Body of pancreas (tissue), 4 donors: ENCODE measurements at regions not wholly inside any gene's neighbourhood (a gene's known extent, or its start where the extent isn't known, plus 50 kb on each side); places are given as distances from the start of the nearest gene placed in this dataset.
A peak's percentile ranks its signal among the peaks of the same experiment; 100 is the strongest.

Experiments
- ATAC-seq: fragments of 150-250 bp; one replicate; pipeline ENCODE4 v1.9.1; 2016
- DNase-seq, 4 donors: peaks; one replicate each; pipeline ENCODE4 v3.0.0-alpha.2; 2019
- H3K27ac ChIP-seq, 4 donors: fragments of 200-600 bp; sonication (generic); 1 replicate in 3 of 4; 2 replicates in 1 of 4; pipeline versions ENCODE4 v1.5.1 to v1.6.1; 2016 to 2019; ENCODE audit warnings: mild to moderate bottlenecking in 1 of 4, mixed read lengths in 1 of 4, moderate library complexity in 1 of 4
- H3K27me3 ChIP-seq, 2 donors: fragments of 200-600 bp; sonication (generic); one replicate each; pipeline ENCODE4 v1.6.0; 2016; ENCODE audit warnings: mild to moderate bottlenecking in 1 of 2
- H3K36me3 ChIP-seq, 2 donors: fragments of 200-600 bp; sonication (generic); replicated peaks in 1 of 2; 2 replicates each; pipeline ENCODE4 v1.5.1; 2016; ENCODE audit warnings: low read depth in 2 of 2; ENCODE audit not compliant: insufficient read depth in 1 of 2
- H3K4me1 ChIP-seq: fragments of 200-600 bp; sonication (generic); one replicate; pipeline ENCODE4 v1.6.0; 2016
- H3K4me3 ChIP-seq, 2 donors: fragments of 200-600 bp; sonication (generic); 1 replicate in 1 of 2; 2 replicates in 1 of 2; pipeline ENCODE4 v1.5.1; 2016 to 2019
- H3K9me3 ChIP-seq, 3 donors: fragments of 200-600 bp; sonication (generic); 1 replicate in 2 of 3; 2 replicates in 1 of 3; pipeline ENCODE4 v1.5.1; 2016
- CTCF ChIP-seq, 7 experiments: fragments of 450-650 bp in 4 of 7; fragments of 200-600 bp in 3 of 7; sonication (generic) in 3 of 7; IDR thresholded peaks; one replicate each; pipeline ENCODE4 v1.5.1; 2016 to 2019; ENCODE audit warnings: antibody characterized with exemption in 7 of 7
- POLR2A ChIP-seq, 3 donors: fragments of 450-650 bp; IDR thresholded peaks; one replicate each; pipeline ENCODE4 v1.6.1; 2016; ENCODE audit warnings: antibody characterized with exemption in 3 of 3, mild to moderate bottlenecking in 2 of 3
- whole genome bisulfite sequencing, 2 donors: methylation state at CpG; one replicate each; pipeline ENCODE4 v1.1.5; 2017; 5-methylcytosine and 5-hydroxymethylcytosine counted together
- intact Hi-C: fragments of 100-400 bp; cut with DNase I; formaldehyde crosslinking; loops from one replicate; pipeline ENCODE4 v1.15.1; 2023

- Histone ChIP-seq H3K4me1 (peaks cover 10% of the 10 kb centered on the region), H3K36me3 (no peaks in the 10 kb centered on the region), H3K9me3 (no peaks in the 10 kb centered on the region), H3K4me3 (no peak overlapping the region), H3K27me3 (no peaks in the 10 kb centered on the region), H3K27ac (no peak overlapping the region)
- DNase-seq (no peak), ATAC-seq (no peak)
- TF ChIP-seq POLR2A (IDR thresholded peaks at IDR 0.05) (no peak), CTCF (IDR thresholded peaks at IDR 0.05) (no peak)
- 90 to 92% methylated on average over 3 of the region's 3 CpGs for WGBS, 2 donors
- intact Hi-C loops: no loop called here
Observed at GRCh38 chr5:124373883-124374282, 372.6 kb downstream of the ZNF608 start.

GRCh38 chr5:124372457-124372856 lies 374.0 kb downstream of the ZNF608 start:
- no peak overlapping the region for H3K4me3 ChIP-seq
- 82 to 98% methylated on average over 4 of the region's 4 CpGs for WGBS, 2 donors
- intact Hi-C loops: no loop called here
- TF ChIP-seq CTCF (IDR thresholded peaks at IDR 0.05): no peak
- no peak for TF ChIP-seq POLR2A (IDR thresholded peaks at IDR 0.05)
- H3K36me3 ChIP-seq: no peaks in the 10 kb centered on the region
- H3K27me3 ChIP-seq: no peaks in the 10 kb centered on the region
- ATAC-seq: no peak
- H3K4me1 ChIP-seq: peaks cover 10% of the 10 kb centered on the region
- H3K9me3 ChIP-seq: no peaks in the 10 kb centered on the region
- no peak for DNase-seq
- H3K27ac ChIP-seq: no peak overlapping the region

GRCh38 chr5:124371111-124371706 lies 375.2 kb downstream of the ZNF608 start:
- DNase-seq (peak; percentile 15 to 45 (median 38)), ATAC-seq (no peak)
- H3K27ac ChIP-seq: no peak overlapping the region
- TF ChIP-seq POLR2A (IDR thresholded peaks at IDR 0.05): no peak
- TF ChIP-seq CTCF (IDR thresholded peaks at IDR 0.05): no peak
- H3K4me3 ChIP-seq: no peak overlapping the region
- no peaks in the 10 kb centered on the region for H3K36me3 ChIP-seq
- no peaks in the 10 kb centered on the region for H3K9me3 ChIP-seq
- intact Hi-C loops: no loop called here
- no peaks in the 10 kb centered on the region for H3K27me3 ChIP-seq
- 52 to 54% methylated on average over 4 of the region's 4 CpGs for WGBS, 2 donors
- peaks cover 10% of the 10 kb centered on the region for H3K4me1 ChIP-seq

GRCh38 chr5:124370601-124371000 lies 375.8 kb downstream of the ZNF608 start:
- Histone ChIP-seq H3K27ac (no peak overlapping the region), H3K4me1 (peaks cover 10% of the 10 kb centered on the region), H3K36me3 (no peaks in the 10 kb centered on the region), H3K9me3 (no peaks in the 10 kb centered on the region), H3K27me3 (no peaks in the 10 kb centered on the region), H3K4me3 (no peak overlapping the region)
- no peak for TF ChIP-seq CTCF (IDR thresholded peaks at IDR 0.05)
- TF ChIP-seq POLR2A (IDR thresholded peaks at IDR 0.05): no peak
- intact Hi-C loops: no loop called here
- ATAC-seq: no peak
- no peak for DNase-seq

- no peaks in the 10 kb centered on the region for H3K27me3 ChIP-seq
- WGBS, 2 donors: 67 to 75% methylated on average over 3 to 4 of the region's 4 CpGs
Observed at GRCh38 chr5:124365361-124365801, 381.1 kb downstream of the ZNF608 start.

More at GRCh38 chr5:124365361-124365801, 381.1 kb downstream of the ZNF608 start:
- ATAC-seq (no peak), DNase-seq (no peak)
- H3K9me3 ChIP-seq: no peaks in the 10 kb centered on the region
- no peaks in the 10 kb centered on the region for H3K36me3 ChIP-seq
- H3K27ac ChIP-seq: no peak overlapping the region
- no peak overlapping the region for H3K4me3 ChIP-seq
- no peaks in the 10 kb centered on the region for H3K4me1 ChIP-seq
- intact Hi-C loops: no loop called here
- no peak for TF ChIP-seq CTCF (IDR thresholded peaks at IDR 0.05)
- no peak for TF ChIP-seq POLR2A (IDR thresholded peaks at IDR 0.05)
